GM23248 (cell line): ENCODE measurements at regions not wholly inside any gene's neighbourhood (a gene's known extent, or its start where the extent isn't known, plus 50 kb on each side); places are given as distances from the start of the nearest gene placed in this dataset.

Experiments used
- EZH2 ChIP-seq: fragments of 200-600 bp; sonication (generic); IDR thresholded peaks from 2 replicates; pipeline ENCODE4 v1.6.1; 2018; ENCODE audit warnings: antibody characterized with exemption, mild to moderate bottlenecking; ENCODE audit not compliant: insufficient read depth, poor library complexity, severe bottlenecking
- EZH2phosphoT487 ChIP-seq: fragments of 200-600 bp; sonication (generic); IDR thresholded peaks from 2 replicates; pipeline ENCODE4 v1.6.1; 2018; ENCODE audit warnings: antibody characterized with exemption, moderate library complexity, mild to moderate bottlenecking, low read depth; ENCODE audit not compliant: insufficient read depth

DNA sequence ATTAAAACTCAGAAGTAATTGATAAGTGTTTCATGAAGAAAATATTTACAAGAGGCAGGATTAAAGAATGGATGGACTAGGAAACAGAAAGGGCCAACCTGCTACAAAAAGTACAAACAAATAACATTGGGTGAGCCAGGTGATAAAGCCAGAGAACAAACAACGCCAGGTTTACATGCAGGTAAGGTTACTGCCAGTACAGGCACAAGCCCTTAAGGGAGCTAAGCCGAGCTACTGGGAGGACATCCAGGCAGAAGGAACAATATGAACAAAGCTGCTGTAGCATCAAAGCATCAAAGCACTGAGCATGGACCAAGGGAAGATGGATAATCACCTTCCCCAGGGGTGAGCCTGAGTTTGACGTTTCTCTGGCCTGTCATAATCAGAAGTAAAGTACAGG lies 380.7 kb downstream of the SEC16B start:
- TF ChIP-seq EZH2 = no peak
- TF ChIP-seq EZH2phosphoT487 = no peak
